Endothelial cell of umbilical vein (primary cell): ENCODE measurements at regions not wholly inside any gene's neighbourhood (a gene's known extent, or its start where the extent isn't known, plus 50 kb on each side); places are given as distances from the start of the nearest gene placed in this dataset.

ENCODE experiments used
- BruUV-seq: library from RNA; stranded (reverse); fragments of 400-500 nt; replicated peaks from 2 replicates; lab custom pipeline; 2021; lab: Mats Ljungman, UMichigan
- CTCF ChIA-PET: fragments of 300-600, 350-600 bp; sonication (Branson Sonifier 250); formaldehyde crosslinking; loops from one replicate; lab custom pipeline; 2021; ENCODE audit warnings: antibody characterized with exemption, inconsistent platforms; lab: Charles Lee
- POLR2A ChIA-PET: fragments of 300-600, 350-600 bp; sonication (Branson Sonifier 250); formaldehyde crosslinking; loops from one replicate; lab custom pipeline; 2021; ENCODE audit warnings: antibody characterized with exemption, inconsistent platforms; lab: Charles Lee
- DNase-seq: peaks from one replicate; pipeline ENCODE4 v3.0.0-alpha.2; 2011; ENCODE audit warnings: low read depth, low spot score
- FAIRE-seq: peaks from 2 replicates; lab custom pipeline; 2011; peaks lifted over from hg19 to GRCh38; lab: Jason Lieb, UNC
- H2AFZ ChIP-seq: 2 replicates; pipeline ENCODE4 v1.6.0; 2012; ENCODE audit warnings: low read depth, low read length, control low read depth, inconsistent platforms
- H3K27ac ChIP-seq: 2 replicates; pipeline ENCODE4 v1.5.1; 2011; ENCODE audit warnings: low read depth, mild to moderate bottlenecking, control low read depth, low read length, moderate library complexity; ENCODE audit not compliant: insufficient read depth
- H3K27me3 ChIP-seq, 2 experiments: 2 replicates each; pipeline versions ENCODE4 v1.6.0 to v1.6.1; 2011; ENCODE audit warnings: low read length in 2 of 2, mixed read lengths in 1 of 2; ENCODE audit not compliant: control insufficient read depth in 2 of 2, insufficient read depth in 2 of 2
- H3K36me3 ChIP-seq, 2 experiments: 2 replicates in 1 of 2; 3 replicates in 1 of 2; pipeline ENCODE4 v1.5.1; 2011; ENCODE audit warnings: low read length in 2 of 2, mild to moderate bottlenecking in 1 of 2, moderate library complexity in 1 of 2; ENCODE audit not compliant: control insufficient read depth in 2 of 2, insufficient read depth in 2 of 2; ENCODE audit errors: extremely low read depth in 1 of 2
- H3K4me1 ChIP-seq: 3 replicates; pipeline ENCODE4 v1.5.1; 2011; ENCODE audit warnings: mild to moderate bottlenecking, low read length; ENCODE audit not compliant: control insufficient read depth, insufficient read depth; ENCODE audit errors: extremely low read depth
- H3K4me2 ChIP-seq: 2 replicates; pipeline ENCODE4 v1.6.1; 2011; ENCODE audit warnings: low read length, control low read depth, mixed read lengths; ENCODE audit not compliant: insufficient read depth
- H3K4me3 ChIP-seq, 3 experiments: fragments of 200-600 bp in 1 of 3; sonication (generic), shearing (Covaris generic) in 1 of 3; replicated peaks in 1 of 3; 2 replicates each; pipeline ENCODE4 v1.5.1; 2011 to 2016; ENCODE audit warnings: control low read depth in 3 of 3, low read length in 3 of 3, mild to moderate bottlenecking in 2 of 3, inconsistent platforms in 1 of 3, low read depth in 1 of 3, moderate library complexity in 1 of 3; ENCODE audit not compliant: insufficient read depth in 1 of 3
- H3K79me2 ChIP-seq: 2 replicates; pipeline ENCODE4 v1.6.0; 2012; ENCODE audit warnings: low read length, inconsistent platforms; ENCODE audit not compliant: control insufficient read depth, insufficient read depth
- H3K9ac ChIP-seq: replicated peaks from 2 replicates; pipeline ENCODE3; 2011; ENCODE audit warnings: low read length, control low read depth; ENCODE audit not compliant: insufficient read depth; ENCODE audit errors: extremely low read depth
- H3K9me1 ChIP-seq: replicated peaks from 3 replicates; pipeline ENCODE4 v1.6.0; 2011; ENCODE audit warnings: mild to moderate bottlenecking, low read length; ENCODE audit not compliant: control insufficient read depth, insufficient read depth; ENCODE audit errors: extremely low read depth
- H3K9me3 ChIP-seq: replicated peaks from 2 replicates; pipeline ENCODE4 v1.5.1; 2012; ENCODE audit warnings: low read length, inconsistent platforms; ENCODE audit not compliant: control insufficient read depth, insufficient read depth
- H4K20me1 ChIP-seq: replicated peaks from 2 replicates; pipeline ENCODE3; 2011; ENCODE audit warnings: mild to moderate bottlenecking, low read length; ENCODE audit not compliant: control insufficient read depth, insufficient read depth; ENCODE audit errors: extremely low read depth
- EZH2 ChIP-seq: IDR thresholded peaks from 2 replicates; pipeline ENCODE4 v1.6.1; 2012; ENCODE audit warnings: borderline replicate concordance, low read depth, mild to moderate bottlenecking, moderate library complexity, low read length, inconsistent platforms; ENCODE audit not compliant: severe bottlenecking
- FOS ChIP-seq: IDR thresholded peaks from 2 replicates; pipeline ENCODE4 v1.6.1; 2011; ENCODE audit warnings: mild to moderate bottlenecking, low read length, moderate library complexity, borderline replicate concordance; ENCODE audit not compliant: insufficient read depth
- GATA2 ChIP-seq: IDR thresholded peaks from 2 replicates; pipeline ENCODE4 v1.7.0; 2011; ENCODE audit warnings: low read depth, mild to moderate bottlenecking, moderate library complexity, mixed read lengths, low read length; ENCODE audit not compliant: insufficient read length, insufficient read depth
- JUN ChIP-seq: IDR thresholded peaks from 2 replicates; pipeline ENCODE4 v1.6.1; 2011; ENCODE audit warnings: borderline replicate concordance, low read depth; ENCODE audit not compliant: insufficient read length, insufficient read depth
- MYC ChIP-seq: IDR thresholded peaks from one replicate; pipeline ENCODE4 v1.6.1; 2011; ENCODE audit warnings: mild to moderate bottlenecking, low read depth, low read length
- POLR2A ChIP-seq: IDR thresholded peaks from 2 replicates; pipeline ENCODE4 v1.6.1; 2012; ENCODE audit warnings: low read depth, mild to moderate bottlenecking, control low read depth, low read length
- POLR2AphosphoS5 ChIP-seq: IDR thresholded peaks from 2 replicates; pipeline ENCODE4 v1.6.1; 2012; ENCODE audit warnings: low read depth, mild to moderate bottlenecking, control low read depth, low read length, moderate library complexity; ENCODE audit not compliant: insufficient read depth
- dilution Hi-C: fragments of 300-500 bp; cut with MboI; formaldehyde crosslinking; loops from one replicate; pipeline ENCODE4 v1.15.0; 2019; ENCODE audit warnings: low sequenced_read_pairs; ENCODE audit not compliant: extremely low pct_ligation_motif_present
- intact Hi-C: fragments of 100-400 bp; cut with micrococcal nuclease; formaldehyde crosslinking; loops from one replicate; pipeline ENCODE4 v1.10.0; 2022
- TF ChIP-seq, protein P1 (sequence below), 2 donors: IDR thresholded peaks; 1 replicate in 1 of 2; 2 replicates in 1 of 2; pipeline ENCODE4 v1.5.1; 2011; ENCODE audit warnings: low read length in 2 of 2, mild to moderate bottlenecking in 2 of 2, moderate library complexity in 2 of 2, control low read depth in 1 of 2, inconsistent platforms in 1 of 2, low read depth in 1 of 2; ENCODE audit not compliant: insufficient read depth in 1 of 2; ENCODE audit errors: extremely low read depth in 1 of 2
- TF ChIP-seq, protein P2 (sequence below): IDR thresholded peaks from 2 replicates; pipeline ENCODE4 v1.6.1; 2011; ENCODE audit not compliant: insufficient read depth, insufficient read length

DNA sequence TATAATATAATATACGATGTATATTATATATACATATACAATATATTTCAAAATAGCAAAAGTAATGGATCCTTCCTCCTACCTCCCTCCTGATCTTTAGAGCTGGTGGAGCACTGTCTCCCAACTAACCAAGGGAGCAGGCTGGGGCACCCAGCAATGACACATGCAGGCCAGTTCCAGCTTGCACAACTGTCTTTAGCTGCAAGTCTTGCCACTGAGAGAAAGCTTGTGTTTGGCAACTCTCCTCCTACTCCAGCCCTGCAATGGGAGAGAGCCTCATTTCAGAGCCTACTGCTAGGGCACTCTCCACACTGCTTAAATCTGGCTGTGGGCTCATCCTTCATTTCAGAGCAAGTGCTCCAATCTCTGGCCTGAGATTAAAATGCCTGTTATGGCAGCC is 469.8 kb upstream of the OLFM3 start:
- no TSS peak for BruUV-seq
- CTCF ChIA-PET, result no interaction called here
- H3K9me3 ChIP-seq, result no peaks in the 10 kb centered on the region
- POLR2A ChIA-PET, result no interaction called here
- H3K27ac ChIP-seq, result no peak overlapping the region
- no peak for DNase-seq
- H3K4me2 ChIP-seq, result no peak overlapping the region
- H3K36me3 ChIP-seq, result no peaks in the 10 kb centered on the region
- H2AFZ ChIP-seq, result no peak overlapping the region
- TF ChIP-seq POLR2AphosphoS5 (no peak), JUN (no peak), GATA2 (no peak), POLR2A (no peak), EZH2 (no peak), FOS (no peak), MYC (no peak)
- TF ChIP-seq, protein P1, sequence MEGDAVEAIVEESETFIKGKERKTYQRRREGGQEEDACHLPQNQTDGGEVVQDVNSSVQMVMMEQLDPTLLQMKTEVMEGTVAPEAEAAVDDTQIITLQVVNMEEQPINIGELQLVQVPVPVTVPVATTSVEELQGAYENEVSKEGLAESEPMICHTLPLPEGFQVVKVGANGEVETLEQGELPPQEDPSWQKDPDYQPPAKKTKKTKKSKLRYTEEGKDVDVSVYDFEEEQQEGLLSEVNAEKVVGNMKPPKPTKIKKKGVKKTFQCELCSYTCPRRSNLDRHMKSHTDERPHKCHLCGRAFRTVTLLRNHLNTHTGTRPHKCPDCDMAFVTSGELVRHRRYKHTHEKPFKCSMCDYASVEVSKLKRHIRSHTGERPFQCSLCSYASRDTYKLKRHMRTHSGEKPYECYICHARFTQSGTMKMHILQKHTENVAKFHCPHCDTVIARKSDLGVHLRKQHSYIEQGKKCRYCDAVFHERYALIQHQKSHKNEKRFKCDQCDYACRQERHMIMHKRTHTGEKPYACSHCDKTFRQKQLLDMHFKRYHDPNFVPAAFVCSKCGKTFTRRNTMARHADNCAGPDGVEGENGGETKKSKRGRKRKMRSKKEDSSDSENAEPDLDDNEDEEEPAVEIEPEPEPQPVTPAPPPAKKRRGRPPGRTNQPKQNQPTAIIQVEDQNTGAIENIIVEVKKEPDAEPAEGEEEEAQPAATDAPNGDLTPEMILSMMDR (IDR thresholded peaks at IDR 0.05; ENCODE audit: extremely low read depth in 1 of 2, insufficient read depth in 1 of 2, low read depth in 1 of 2, low read length in 2 of 2), result no peak
- TF ChIP-seq, protein P2, sequence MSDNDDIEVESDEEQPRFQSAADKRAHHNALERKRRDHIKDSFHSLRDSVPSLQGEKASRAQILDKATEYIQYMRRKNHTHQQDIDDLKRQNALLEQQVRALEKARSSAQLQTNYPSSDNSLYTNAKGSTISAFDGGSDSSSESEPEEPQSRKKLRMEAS, result no peak
- intact Hi-C loops, result no loop called here
- H3K4me3 ChIP-seq, result no peak overlapping the region
- H3K27me3 ChIP-seq, result no peaks in the 10 kb centered on the region
- H3K4me1 ChIP-seq, result no peaks in the 10 kb centered on the region
- H4K20me1 ChIP-seq, result no peaks in the 10 kb centered on the region
- H3K79me2 ChIP-seq, result no peaks in the 10 kb centered on the region
- no peaks in the 10 kb centered on the region for H3K9me1 ChIP-seq
- dilution Hi-C loops, result no loop called here
- FAIRE-seq, result no peak
- H3K9ac ChIP-seq, result no peak overlapping the region
